ENCODE measurements at regions not wholly inside any gene's neighbourhood (a gene's known extent, or its start where the extent isn't known, plus 50 kb on each side); places are given as distances from the start of the nearest gene placed in this dataset.

DNA sequence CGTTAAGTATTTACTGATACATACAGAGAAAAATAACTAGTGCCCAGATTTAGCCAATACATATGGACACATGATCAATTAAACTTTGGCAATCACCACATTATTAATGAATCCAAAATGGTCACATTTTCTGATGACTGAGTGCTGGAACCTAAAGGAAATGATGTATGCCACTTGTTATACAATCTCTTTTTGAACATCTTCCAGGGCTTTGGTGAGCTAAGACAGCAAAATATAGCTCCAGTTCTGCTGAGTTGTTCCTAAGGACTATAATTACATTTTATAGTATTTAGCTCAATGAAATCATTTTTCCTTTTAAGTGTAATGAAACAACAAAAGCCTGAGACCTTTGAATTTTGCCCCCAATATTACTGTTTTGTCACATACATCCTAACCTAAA is 329.1 kb upstream of the ATP2B1 start:
- TF ChIP-seq, protein P1, sequence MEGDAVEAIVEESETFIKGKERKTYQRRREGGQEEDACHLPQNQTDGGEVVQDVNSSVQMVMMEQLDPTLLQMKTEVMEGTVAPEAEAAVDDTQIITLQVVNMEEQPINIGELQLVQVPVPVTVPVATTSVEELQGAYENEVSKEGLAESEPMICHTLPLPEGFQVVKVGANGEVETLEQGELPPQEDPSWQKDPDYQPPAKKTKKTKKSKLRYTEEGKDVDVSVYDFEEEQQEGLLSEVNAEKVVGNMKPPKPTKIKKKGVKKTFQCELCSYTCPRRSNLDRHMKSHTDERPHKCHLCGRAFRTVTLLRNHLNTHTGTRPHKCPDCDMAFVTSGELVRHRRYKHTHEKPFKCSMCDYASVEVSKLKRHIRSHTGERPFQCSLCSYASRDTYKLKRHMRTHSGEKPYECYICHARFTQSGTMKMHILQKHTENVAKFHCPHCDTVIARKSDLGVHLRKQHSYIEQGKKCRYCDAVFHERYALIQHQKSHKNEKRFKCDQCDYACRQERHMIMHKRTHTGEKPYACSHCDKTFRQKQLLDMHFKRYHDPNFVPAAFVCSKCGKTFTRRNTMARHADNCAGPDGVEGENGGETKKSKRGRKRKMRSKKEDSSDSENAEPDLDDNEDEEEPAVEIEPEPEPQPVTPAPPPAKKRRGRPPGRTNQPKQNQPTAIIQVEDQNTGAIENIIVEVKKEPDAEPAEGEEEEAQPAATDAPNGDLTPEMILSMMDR (IDR thresholded peaks at IDR 0.05), result no peak
- TF ChIP-seq POLR2A (IDR thresholded peaks at IDR 0.05), result no peak
